T-cell (primary cell): ENCODE measurements at regions not wholly inside any gene's neighbourhood (a gene's known extent, or its start where the extent isn't known, plus 50 kb on each side); places are given as distances from the start of the nearest gene placed in this dataset.
A peak's percentile ranks its signal among the peaks of the same experiment; 100 is the strongest.

Source experiments
- ATAC-seq, 4 experiments: fragments of 200-7000 bp in 3 of 4; fragments of 150-1000 bp in 1 of 4; cut with Tn5 transposase; replicated peaks in 1 of 4; 1 replicate in 3 of 4; 2 replicates in 1 of 4; pipeline ENCODE4 v1.10.0; 2021; ENCODE audit warnings: moderate library complexity in 3 of 4, mild to moderate bottlenecking in 2 of 4, moderate number of reproducible peaks in 1 of 4
- CTCF ChIA-PET, 2 donors: fragments of 300-600 bp; sonication (Branson Sonifier 250); formaldehyde crosslinking; loops; one replicate each; lab custom pipeline; 2022; ENCODE audit warnings: antibody characterized with exemption in 2 of 2; lab: Charles Lee
- POLR2A ChIA-PET, 2 donors: fragments of 300-600 bp; sonication (Branson Sonifier 250); formaldehyde crosslinking; loops; one replicate each; lab custom pipeline; 2022; ENCODE audit warnings: antibody characterized with exemption in 2 of 2; lab: Charles Lee
- DNase-seq, 35 experiments: peaks; one replicate each; pipeline versions ENCODE4 v3.0.0 to v3.0.0-alpha.2; 2013 to 2023
- H3K27ac ChIP-seq: one replicate; pipeline ENCODE4 v1.5.1; 2013; ENCODE audit warnings: low read length
- H3K27me3 ChIP-seq, 2 experiments: replicated peaks in 1 of 2; 1 replicate in 1 of 2; 2 replicates in 1 of 2; pipeline versions ENCODE4 v1.6.1 to v1.7.0; 2013; ENCODE audit warnings: low read length in 1 of 2, mixed read lengths in 1 of 2; ENCODE audit not compliant: control insufficient read depth in 2 of 2, insufficient read depth in 2 of 2; ENCODE audit errors: extremely low read depth in 1 of 2
- H3K36me3 ChIP-seq, 2 donors: 1 replicate in 1 of 2; 2 replicates in 1 of 2; pipeline versions ENCODE4 v1.6.1 to v1.7.0; 2013; ENCODE audit warnings: low read length in 1 of 2; ENCODE audit not compliant: control insufficient read depth in 2 of 2, insufficient read depth in 1 of 2; ENCODE audit errors: extremely low read depth in 1 of 2
- H3K4me1 ChIP-seq, 2 experiments: 1 replicate in 1 of 2; 2 replicates in 1 of 2; pipeline versions ENCODE4 v1.6.1 to v1.7.0; 2013; ENCODE audit warnings: low read length in 2 of 2, mixed read lengths in 1 of 2; ENCODE audit not compliant: insufficient read depth in 2 of 2, control insufficient read depth in 1 of 2; ENCODE audit errors: extremely low read depth in 1 of 2
- H3K4me3 ChIP-seq, 2 donors: 1 replicate in 1 of 2; 2 replicates in 1 of 2; pipeline versions ENCODE4 v1.5.1 to v1.7.0; 2013; ENCODE audit warnings: mild to moderate bottlenecking in 2 of 2, low read length in 1 of 2, moderate library complexity in 1 of 2; ENCODE audit not compliant: control insufficient read depth in 1 of 2; ENCODE audit errors: extremely low read depth in 1 of 2
- H3K9me3 ChIP-seq: 2 replicates; pipeline ENCODE4 v1.7.0; 2013
- H3K27ac Mint-ChIP-seq, 2 donors: one replicate each; pipeline ENCODE4 v1.8.0; 2020 to 2021; ENCODE audit warnings: mild to moderate bottlenecking in 2 of 2, mixed read lengths in 2 of 2
- H3K27me3 Mint-ChIP-seq, 2 donors: one replicate each; pipeline ENCODE4 v1.8.0; 2021 to 2022; ENCODE audit warnings: mixed read lengths in 2 of 2
- H3K36me3 Mint-ChIP-seq: one replicate; pipeline ENCODE4 v1.8.0; 2021; ENCODE audit warnings: mixed read lengths
- H3K4me1 Mint-ChIP-seq, 3 donors: one replicate each; pipeline ENCODE4 v1.8.0; 2020 to 2022; ENCODE audit warnings: mixed read lengths in 3 of 3, mild to moderate bottlenecking in 1 of 3
- H3K4me3 Mint-ChIP-seq, 3 donors: one replicate each; pipeline ENCODE4 v1.8.0; 2020 to 2022; ENCODE audit warnings: mild to moderate bottlenecking in 3 of 3, mixed read lengths in 3 of 3, moderate library complexity in 3 of 3
- H3K9me3 Mint-ChIP-seq, 3 donors: one replicate each; pipeline ENCODE4 v1.8.0; 2020 to 2022; ENCODE audit warnings: mixed read lengths in 3 of 3
- WGBS: methylation state at CpG from one replicate; pipeline ENCODE4 v1.1.5; 2013; ENCODE audit warnings: missing lambda C conversion rate; ENCODE audit not compliant: insufficient coverage; 5-methylcytosine and 5-hydroxymethylcytosine counted together

GRCh38 chr6:56370561-56371211, 123.3 kb upstream of the COL21A1 start:
- Mint-ChIP-seq H3K36me3 (no peaks in the 10 kb centered on the region), H3K27me3 (no peaks in the 10 kb centered on the region), H3K27ac (no peak overlapping the region), H3K4me3 (no peak overlapping the region), H3K4me1 (peaks cover 8 to 11% (median 8%) of the 10 kb centered on the region in 3 donors), H3K9me3 (no peaks in the 10 kb centered on the region)
- Histone ChIP-seq H3K27ac (no peak overlapping the region), H3K9me3 (no peaks in the 10 kb centered on the region), H3K27me3 (no peaks in the 10 kb centered on the region), H3K36me3 (no peaks in the 10 kb centered on the region), H3K4me3 (no peak overlapping the region), H3K4me1 (no peaks in the 10 kb centered on the region)
- ChIA-PET CTCF (interaction anchor here in 1 of 2 donors (0.6 to 0.9 kb wide), 2 partner anchors 15 to 227 kb away, joined by 3 read pairs; no protein-coding TSS in a partner anchor), POLR2A (interaction anchor here in 1 of 2 donors (0.6 kb wide), 1 partner anchor 82 kb away, joined by 3 read pairs; no protein-coding TSS in a partner anchor)
- no peak for ATAC-seq
- 85% methylated on average over 2 of the region's 2 CpGs for WGBS
- peak in 1 of 35 experiments; percentile 3 for DNase-seq

DNA sequence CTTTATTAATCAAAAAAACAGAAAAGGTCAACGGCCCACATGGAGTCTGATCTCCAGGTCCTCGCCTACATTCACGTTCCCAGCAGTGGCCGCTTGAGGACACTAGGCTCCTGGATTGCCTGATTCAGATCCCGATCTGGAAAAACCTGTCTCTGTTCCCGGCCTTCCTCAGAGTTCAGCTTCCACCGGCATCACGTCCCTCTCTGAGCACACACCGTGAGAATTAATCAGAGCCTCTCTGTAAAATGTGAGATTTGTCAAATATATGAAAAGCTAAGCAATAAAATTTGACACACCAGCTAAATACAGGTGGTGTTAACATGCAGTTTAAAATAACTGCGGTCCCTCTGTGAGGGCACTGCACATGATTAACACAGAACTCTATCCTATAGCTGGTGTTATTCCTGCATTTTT, 122.8 kb upstream of the COL21A1 start:
- Histone ChIP-seq H3K4me1 (no peaks in the 10 kb centered on the region), H3K9me3 (no peaks in the 10 kb centered on the region), H3K36me3 (no peaks in the 10 kb centered on the region), H3K27ac (no peak overlapping the region), H3K4me3 (no peak overlapping the region), H3K27me3 (no peaks in the 10 kb centered on the region)
- Mint-ChIP-seq H3K27me3 (no peaks in the 10 kb centered on the region), H3K4me1 (peaks cover 8 to 11% (median 8%) of the 10 kb centered on the region in 3 donors), H3K9me3 (no peaks in the 10 kb centered on the region), H3K27ac (no peak overlapping the region), H3K4me3 (no peak overlapping the region), H3K36me3 (no peaks in the 10 kb centered on the region)
- no peak for ATAC-seq
- DNase-seq, result no peak
- ChIA-PET POLR2A (no interaction called here), CTCF (interaction anchor here in 1 of 2 donors (0.9 kb wide), 1 partner anchor 14 kb away, joined by 3 read pairs; no protein-coding TSS in a partner anchor)
- 83% methylated on average over 4 of the region's 10 CpGs for WGBS

GRCh38 chr6:56368491-56368890, 121.1 kb upstream of the COL21A1 start:
- Histone ChIP-seq H3K27ac (no peak overlapping the region), H3K9me3 (no peaks in the 10 kb centered on the region), H3K27me3 (no peaks in the 10 kb centered on the region), H3K4me1 (no peaks in the 10 kb centered on the region), H3K4me3 (no peak overlapping the region), H3K36me3 (no peaks in the 10 kb centered on the region)
- DNase-seq (no peak), ATAC-seq (no peak)
- WGBS, result 40% methylated on average over 1 of the region's 3 CpGs
- POLR2A ChIA-PET, result no interaction called here
- CTCF ChIA-PET, result interaction anchor here in 1 of 2 donors (0.9 kb wide), 1 partner anchor 227 kb away, joined by 3 read pairs; no protein-coding TSS in a partner anchor
- no peaks in the 10 kb centered on the region for H3K9me3 Mint-ChIP-seq
- H3K36me3 Mint-ChIP-seq, result no peaks in the 10 kb centered on the region
- H3K4me1 Mint-ChIP-seq, result peaks cover 8 to 11% (median 8%) of the 10 kb centered on the region in 3 donors
- no peak overlapping the region for H3K27ac Mint-ChIP-seq
- H3K4me3 Mint-ChIP-seq, result no peak overlapping the region
- no peaks in the 10 kb centered on the region for H3K27me3 Mint-ChIP-seq

- Histone ChIP-seq H3K27ac (no peak overlapping the region), H3K36me3 (no peaks in the 10 kb centered on the region), H3K4me3 (no peak overlapping the region), H3K9me3 (no peaks in the 10 kb centered on the region), H3K27me3 (no peaks in the 10 kb centered on the region), H3K4me1 (no peaks in the 10 kb centered on the region)
- no peaks in the 10 kb centered on the region for H3K27me3 Mint-ChIP-seq
- H3K36me3 Mint-ChIP-seq, result no peaks in the 10 kb centered on the region
- H3K4me3 Mint-ChIP-seq, result no peak overlapping the region
- no peaks in the 10 kb centered on the region for H3K9me3 Mint-ChIP-seq
- H3K4me1 Mint-ChIP-seq, result peaks cover 8 to 11% (median 8%) of the 10 kb centered on the region in 3 donors
- no peak overlapping the region for H3K27ac Mint-ChIP-seq
- ChIA-PET POLR2A (no interaction called here), CTCF (no interaction called here)
- no peak for ATAC-seq
- 60% methylated on average over 1 of the region's 6 CpGs for WGBS
- DNase-seq, result no peak
These were observed 118.9 kb upstream of the COL21A1 start for GRCh38 chr6:56366141-56366852.

GRCh38 chr6:56364827-56365339, 117.5 kb upstream of the COL21A1 start:
- CTCF ChIA-PET, result interaction anchor here in 1 of 2 donors (0.6 to 0.7 kb wide), 3 partner anchors 16 to 467 kb away, joined by 3 to 5 read pairs (median 5); no protein-coding TSS in a partner anchor
- POLR2A ChIA-PET, result interaction anchor here in 1 of 2 donors (0.6 kb wide), 1 partner anchor 820 kb away, joined by 4 read pairs; no protein-coding TSS in a partner anchor
- ATAC-seq, result no peak
- no peak for DNase-seq
- Histone ChIP-seq H3K27me3 (no peaks in the 10 kb centered on the region), H3K36me3 (no peaks in the 10 kb centered on the region), H3K4me3 (no peak overlapping the region), H3K27ac (no peak overlapping the region), H3K9me3 (no peaks in the 10 kb centered on the region), H3K4me1 (no peaks in the 10 kb centered on the region)
- 67% methylated on average over 1 of the region's 2 CpGs for WGBS
- Mint-ChIP-seq H3K27ac (no peak overlapping the region), H3K27me3 (no peaks in the 10 kb centered on the region), H3K9me3 (no peaks in the 10 kb centered on the region), H3K4me1 (no peaks in the 10 kb centered on the region), H3K36me3 (no peaks in the 10 kb centered on the region), H3K4me3 (no peak overlapping the region)

DNA sequence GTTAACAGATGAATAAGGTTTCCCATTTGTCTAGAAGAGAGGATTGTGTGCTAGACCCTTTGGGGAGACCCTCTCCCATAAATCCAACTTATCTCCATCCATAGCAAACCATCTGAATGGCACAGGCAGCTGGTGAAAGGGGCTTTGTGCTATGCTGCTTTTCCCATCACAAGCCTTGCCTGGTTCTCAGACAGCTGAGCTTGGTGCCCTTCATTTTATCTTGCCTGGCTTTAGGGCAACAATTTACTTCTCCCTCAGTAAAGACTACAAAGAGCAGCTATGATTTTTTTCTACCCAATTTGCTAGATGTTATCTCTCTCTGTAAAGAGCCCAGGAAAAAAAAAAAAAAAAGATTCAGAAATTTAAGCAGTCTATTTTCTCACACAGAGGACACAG, 117.0 kb upstream of the COL21A1 start:
- H3K4me3 Mint-ChIP-seq, result no peak overlapping the region
- no peaks in the 10 kb centered on the region for H3K9me3 Mint-ChIP-seq
- H3K27ac ChIP-seq, result no peak overlapping the region
- H3K27me3 Mint-ChIP-seq, result no peaks in the 10 kb centered on the region
- DNase-seq (no peak), ATAC-seq (no peak)
- no peak overlapping the region for H3K27ac Mint-ChIP-seq
- ChIA-PET POLR2A (interaction anchor here in 1 of 2 donors (0.6 kb wide), 2 partner anchors 820 to 955 kb away, joined by 3 to 4 read pairs; no protein-coding TSS in a partner anchor), CTCF (interaction anchor here in 1 of 2 donors (0.6 to 0.7 kb wide), 5 partner anchors 16 to 564 kb away, joined by 3 to 5 read pairs (median 5); no protein-coding TSS in a partner anchor)
- H3K9me3 ChIP-seq, result no peaks in the 10 kb centered on the region
- H3K4me3 ChIP-seq, result no peak overlapping the region
- H3K36me3 Mint-ChIP-seq, result no peaks in the 10 kb centered on the region
- no peaks in the 10 kb centered on the region for H3K4me1 Mint-ChIP-seq
- no peaks in the 10 kb centered on the region for H3K4me1 ChIP-seq
- H3K36me3 ChIP-seq, result no peaks in the 10 kb centered on the region
- no peaks in the 10 kb centered on the region for H3K27me3 ChIP-seq
